ENCODE measurements at regions not wholly inside any gene's neighbourhood (a gene's known extent, or its start where the extent isn't known, plus 50 kb on each side); places are given as distances from the start of the nearest gene placed in this dataset. TPM values are rescaled to one million over a fixed set of nuclear protein-coding genes. Genes with fewer than 3 reads are reported as not detected.

DNA sequence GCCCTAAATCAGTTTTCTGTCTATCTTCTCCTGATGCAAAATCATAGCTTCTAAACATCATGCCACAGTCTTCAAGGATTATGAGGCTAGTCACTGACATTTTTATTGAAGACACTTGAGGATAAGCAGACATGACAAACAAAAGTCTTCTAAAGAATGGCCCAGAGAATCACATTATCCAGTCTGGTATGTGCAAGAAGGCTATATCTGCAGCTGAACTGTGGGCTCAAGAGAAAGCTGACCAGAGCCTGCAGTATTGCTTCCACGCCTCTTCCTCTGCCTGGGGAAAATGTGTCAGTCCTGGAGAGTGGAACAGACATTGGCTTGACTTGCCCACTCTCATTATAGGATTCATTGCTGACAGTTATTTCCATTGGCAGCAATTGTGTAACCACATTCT is 553.5 kb downstream of the SPOCK3 start:
- Histone ChIP-seq H3K27ac (ENCODE audit: low read length, poor library complexity, severe bottlenecking) (no peak overlapping the region), H4K8ac (ENCODE audit: low read length) (no peak overlapping the region), H3K79me1 (replicated peaks; ENCODE audit: low read length, poor library complexity, severe bottlenecking) (no peaks in the 10 kb centered on the region), H2BK120ac (ENCODE audit: low read depth, low read length) (no peak overlapping the region), H2AFZ (ENCODE audit: low read depth, low read length) (no peak overlapping the region), H3K14ac (ENCODE audit: low read length in 2 of 2) (no peak overlapping the region), H3K9ac (ENCODE audit: low read length) (no peak overlapping the region), H3K4me3 (ENCODE audit: insufficient read depth in 1 of 2, low read depth in 1 of 2, low read length in 2 of 2) (no peak overlapping the region), H3K4me1 (ENCODE audit: control insufficient read depth, insufficient read depth, low read depth, low read length) (no peaks in the 10 kb centered on the region), H2AK5ac (ENCODE audit: low read length, severe bottlenecking) (no peak overlapping the region), H3K4me2 (ENCODE audit: low read length, poor library complexity, severe bottlenecking) (no peak overlapping the region), H2BK5ac (ENCODE audit: low read depth, low read length, poor library complexity, severe bottlenecking) (no peak overlapping the region), H3K36me3 (ENCODE audit: control insufficient read depth in 1 of 2, insufficient read depth in 2 of 2, low read depth in 1 of 2, low read length in 2 of 2) (no peaks in the 10 kb centered on the region), H3K9me3 (ENCODE audit: control insufficient read depth, low read length) (peaks cover 2% of the 10 kb centered on the region), H2BK12ac (ENCODE audit: low read length in 2 of 2) (no peak overlapping the region), H3K4ac (ENCODE audit: low read depth in 1 of 2, low read length in 2 of 2) (no peak overlapping the region), H2BK15ac (ENCODE audit: low read depth, poor library complexity, severe bottlenecking) (no peak overlapping the region), H3K23ac (ENCODE audit: low read length in 2 of 2) (no peak overlapping the region), H4K91ac (ENCODE audit: low read length) (no peak overlapping the region), H3K27me3 (ENCODE audit: control insufficient read depth in 1 of 2, insufficient read depth in 1 of 2, low read length in 2 of 2) (no peaks in the 10 kb centered on the region), H3K18ac (ENCODE audit: low read depth in 1 of 2, low read length in 2 of 2) (no peak overlapping the region)
- peak; percentile 74 for DNase-seq
- WGBS: 27% methylated on average over 1 of the region's 1 CpG

DNA sequence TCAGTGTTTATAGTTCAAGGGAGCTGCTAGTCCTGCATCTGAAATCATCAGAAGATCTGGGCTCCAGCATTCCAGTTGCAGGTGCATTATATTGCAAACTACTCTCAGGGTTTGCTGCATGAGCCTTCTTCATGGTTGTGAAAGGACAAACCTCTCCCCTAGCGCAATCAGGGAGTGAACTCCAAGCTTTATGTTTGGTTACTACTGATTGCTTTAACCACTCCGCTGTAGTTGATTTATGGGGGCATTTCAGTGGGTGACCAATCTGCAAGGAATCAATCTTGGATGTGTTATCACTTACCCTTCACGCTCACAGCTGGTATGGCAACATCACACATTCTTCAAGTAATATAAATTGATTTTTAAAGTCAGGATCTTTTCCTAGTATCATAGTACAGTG is 552.1 kb downstream of the SPOCK3 start:
- Histone ChIP-seq H3K4me1 (ENCODE audit: control insufficient read depth, insufficient read depth, low read depth, low read length) (no peaks in the 10 kb centered on the region), H3K14ac (ENCODE audit: low read length in 2 of 2) (no peak overlapping the region), H4K91ac (ENCODE audit: low read length) (no peak overlapping the region), H3K4me3 (ENCODE audit: insufficient read depth in 1 of 2, low read depth in 1 of 2, low read length in 2 of 2) (no peak overlapping the region), H3K4me2 (ENCODE audit: low read length, poor library complexity, severe bottlenecking) (no peak overlapping the region), H3K4ac (ENCODE audit: low read depth in 1 of 2, low read length in 2 of 2) (no peak overlapping the region), H3K36me3 (ENCODE audit: control insufficient read depth in 1 of 2, insufficient read depth in 2 of 2, low read depth in 1 of 2, low read length in 2 of 2) (no peaks in the 10 kb centered on the region), H2AK5ac (ENCODE audit: low read length, severe bottlenecking) (no peak overlapping the region), H3K9ac (ENCODE audit: low read length) (no peak overlapping the region), H3K18ac (ENCODE audit: low read depth in 1 of 2, low read length in 2 of 2) (no peak overlapping the region), H2BK5ac (ENCODE audit: low read depth, low read length, poor library complexity, severe bottlenecking) (no peak overlapping the region), H2BK12ac (ENCODE audit: low read length in 2 of 2) (no peak overlapping the region), H2BK15ac (ENCODE audit: low read depth, poor library complexity, severe bottlenecking) (no peak overlapping the region), H4K8ac (ENCODE audit: low read length) (no peak overlapping the region), H3K79me1 (replicated peaks; ENCODE audit: low read length, poor library complexity, severe bottlenecking) (no peaks in the 10 kb centered on the region), H3K23ac (ENCODE audit: low read length in 2 of 2) (no peak overlapping the region), H3K27me3 (ENCODE audit: control insufficient read depth in 1 of 2, insufficient read depth in 1 of 2, low read length in 2 of 2) (no peaks in the 10 kb centered on the region), H2AFZ (ENCODE audit: low read depth, low read length) (no peak overlapping the region), H3K27ac (ENCODE audit: low read length, poor library complexity, severe bottlenecking) (no peak overlapping the region), H3K9me3 (ENCODE audit: control insufficient read depth, low read length) (peaks cover 2% of the 10 kb centered on the region), H2BK120ac (ENCODE audit: low read depth, low read length) (no peak overlapping the region)
- no peak for DNase-seq
- 64% methylated on average over 2 of the region's 3 CpGs for WGBS

Small RNA genes lying in the stretch of these regions (small RNA-seq; reads per million reads assigned to genes)
- gene RF00019 (ENCODE audit: low read depth): not detected
